C4-2B (cell line): ENCODE measurements at regions not wholly inside any gene's neighbourhood (a gene's known extent, or its start where the extent isn't known, plus 50 kb on each side); places are given as distances from the start of the nearest gene placed in this dataset.

ENCODE experiments used
- CTCF ChIP-seq: fragments of 450-650 bp; conservative IDR thresholded peaks from 2 replicates; pipeline ENCODE4 v1.5.1; 2017; ENCODE audit warnings: mild to moderate bottlenecking
- ZFX ChIP-seq: fragments of 450-650 bp; IDR thresholded peaks from 2 replicates; pipeline ENCODE4 v1.6.1; 2017

- no peak for TF ChIP-seq CTCF
- TF ChIP-seq ZFX, result no peak
These were observed 66.8 kb upstream of the EYA2 start for GRCh38 chr20:46827718-46828458.
